Endothelial cell of umbilical vein (primary cell): ENCODE measurements at regions not wholly inside any gene's neighbourhood (a gene's known extent, or its start where the extent isn't known, plus 50 kb on each side); places are given as distances from the start of the nearest gene placed in this dataset.

ENCODE experiments used
- BruUV-seq: library from RNA; stranded (reverse); fragments of 400-500 nt; replicated peaks from 2 replicates; lab custom pipeline; 2021; lab: Mats Ljungman, UMichigan
- CTCF ChIA-PET: fragments of 300-600, 350-600 bp; sonication (Branson Sonifier 250); formaldehyde crosslinking; loops from one replicate; lab custom pipeline; 2021; ENCODE audit warnings: antibody characterized with exemption, inconsistent platforms; lab: Charles Lee
- POLR2A ChIA-PET: fragments of 300-600, 350-600 bp; sonication (Branson Sonifier 250); formaldehyde crosslinking; loops from one replicate; lab custom pipeline; 2021; ENCODE audit warnings: antibody characterized with exemption, inconsistent platforms; lab: Charles Lee
- DNase-seq: peaks from one replicate; pipeline ENCODE4 v3.0.0-alpha.2; 2011; ENCODE audit warnings: low read depth, low spot score
- FAIRE-seq: peaks from 2 replicates; lab custom pipeline; 2011; peaks lifted over from hg19 to GRCh38; lab: Jason Lieb, UNC
- H2AFZ ChIP-seq: 2 replicates; pipeline ENCODE4 v1.6.0; 2012; ENCODE audit warnings: low read depth, low read length, control low read depth, inconsistent platforms
- H3K27ac ChIP-seq: 2 replicates; pipeline ENCODE4 v1.5.1; 2011; ENCODE audit warnings: low read depth, mild to moderate bottlenecking, control low read depth, low read length, moderate library complexity; ENCODE audit not compliant: insufficient read depth
- H3K27me3 ChIP-seq, 2 experiments: 2 replicates each; pipeline versions ENCODE4 v1.6.0 to v1.6.1; 2011; ENCODE audit warnings: low read length in 2 of 2, mixed read lengths in 1 of 2; ENCODE audit not compliant: control insufficient read depth in 2 of 2, insufficient read depth in 2 of 2
- H3K36me3 ChIP-seq, 2 experiments: 2 replicates in 1 of 2; 3 replicates in 1 of 2; pipeline ENCODE4 v1.5.1; 2011; ENCODE audit warnings: low read length in 2 of 2, mild to moderate bottlenecking in 1 of 2, moderate library complexity in 1 of 2; ENCODE audit not compliant: control insufficient read depth in 2 of 2, insufficient read depth in 2 of 2; ENCODE audit errors: extremely low read depth in 1 of 2
- H3K4me1 ChIP-seq: 3 replicates; pipeline ENCODE4 v1.5.1; 2011; ENCODE audit warnings: mild to moderate bottlenecking, low read length; ENCODE audit not compliant: control insufficient read depth, insufficient read depth; ENCODE audit errors: extremely low read depth
- H3K4me2 ChIP-seq: 2 replicates; pipeline ENCODE4 v1.6.1; 2011; ENCODE audit warnings: low read length, control low read depth, mixed read lengths; ENCODE audit not compliant: insufficient read depth
- H3K4me3 ChIP-seq, 3 experiments: fragments of 200-600 bp in 1 of 3; sonication (generic), shearing (Covaris generic) in 1 of 3; replicated peaks in 1 of 3; 2 replicates each; pipeline ENCODE4 v1.5.1; 2011 to 2016; ENCODE audit warnings: control low read depth in 3 of 3, low read length in 3 of 3, mild to moderate bottlenecking in 2 of 3, inconsistent platforms in 1 of 3, low read depth in 1 of 3, moderate library complexity in 1 of 3; ENCODE audit not compliant: insufficient read depth in 1 of 3
- H3K79me2 ChIP-seq: 2 replicates; pipeline ENCODE4 v1.6.0; 2012; ENCODE audit warnings: low read length, inconsistent platforms; ENCODE audit not compliant: control insufficient read depth, insufficient read depth
- H3K9ac ChIP-seq: replicated peaks from 2 replicates; pipeline ENCODE3; 2011; ENCODE audit warnings: low read length, control low read depth; ENCODE audit not compliant: insufficient read depth; ENCODE audit errors: extremely low read depth
- H3K9me1 ChIP-seq: replicated peaks from 3 replicates; pipeline ENCODE4 v1.6.0; 2011; ENCODE audit warnings: mild to moderate bottlenecking, low read length; ENCODE audit not compliant: control insufficient read depth, insufficient read depth; ENCODE audit errors: extremely low read depth
- H3K9me3 ChIP-seq: replicated peaks from 2 replicates; pipeline ENCODE4 v1.5.1; 2012; ENCODE audit warnings: low read length, inconsistent platforms; ENCODE audit not compliant: control insufficient read depth, insufficient read depth
- H4K20me1 ChIP-seq: replicated peaks from 2 replicates; pipeline ENCODE3; 2011; ENCODE audit warnings: mild to moderate bottlenecking, low read length; ENCODE audit not compliant: control insufficient read depth, insufficient read depth; ENCODE audit errors: extremely low read depth
- EZH2 ChIP-seq: IDR thresholded peaks from 2 replicates; pipeline ENCODE4 v1.6.1; 2012; ENCODE audit warnings: borderline replicate concordance, low read depth, mild to moderate bottlenecking, moderate library complexity, low read length, inconsistent platforms; ENCODE audit not compliant: severe bottlenecking
- FOS ChIP-seq: IDR thresholded peaks from 2 replicates; pipeline ENCODE4 v1.6.1; 2011; ENCODE audit warnings: mild to moderate bottlenecking, low read length, moderate library complexity, borderline replicate concordance; ENCODE audit not compliant: insufficient read depth
- GATA2 ChIP-seq: IDR thresholded peaks from 2 replicates; pipeline ENCODE4 v1.7.0; 2011; ENCODE audit warnings: low read depth, mild to moderate bottlenecking, moderate library complexity, mixed read lengths, low read length; ENCODE audit not compliant: insufficient read length, insufficient read depth
- JUN ChIP-seq: IDR thresholded peaks from 2 replicates; pipeline ENCODE4 v1.6.1; 2011; ENCODE audit warnings: borderline replicate concordance, low read depth; ENCODE audit not compliant: insufficient read length, insufficient read depth
- MAX ChIP-seq: IDR thresholded peaks from 2 replicates; pipeline ENCODE4 v1.6.1; 2011; ENCODE audit not compliant: insufficient read depth, insufficient read length
- MYC ChIP-seq: IDR thresholded peaks from one replicate; pipeline ENCODE4 v1.6.1; 2011; ENCODE audit warnings: mild to moderate bottlenecking, low read depth, low read length
- POLR2A ChIP-seq: IDR thresholded peaks from 2 replicates; pipeline ENCODE4 v1.6.1; 2012; ENCODE audit warnings: low read depth, mild to moderate bottlenecking, control low read depth, low read length
- POLR2AphosphoS5 ChIP-seq: IDR thresholded peaks from 2 replicates; pipeline ENCODE4 v1.6.1; 2012; ENCODE audit warnings: low read depth, mild to moderate bottlenecking, control low read depth, low read length, moderate library complexity; ENCODE audit not compliant: insufficient read depth
- dilution Hi-C: fragments of 300-500 bp; cut with MboI; formaldehyde crosslinking; loops from one replicate; pipeline ENCODE4 v1.15.0; 2019; ENCODE audit warnings: low sequenced_read_pairs; ENCODE audit not compliant: extremely low pct_ligation_motif_present
- intact Hi-C: fragments of 100-400 bp; cut with micrococcal nuclease; formaldehyde crosslinking; loops from one replicate; pipeline ENCODE4 v1.10.0; 2022
- TF ChIP-seq, protein P1 (sequence below), 2 donors: IDR thresholded peaks; 1 replicate in 1 of 2; 2 replicates in 1 of 2; pipeline ENCODE4 v1.5.1; 2011; ENCODE audit warnings: low read length in 2 of 2, mild to moderate bottlenecking in 2 of 2, moderate library complexity in 2 of 2, control low read depth in 1 of 2, inconsistent platforms in 1 of 2, low read depth in 1 of 2; ENCODE audit not compliant: insufficient read depth in 1 of 2; ENCODE audit errors: extremely low read depth in 1 of 2

DNA sequence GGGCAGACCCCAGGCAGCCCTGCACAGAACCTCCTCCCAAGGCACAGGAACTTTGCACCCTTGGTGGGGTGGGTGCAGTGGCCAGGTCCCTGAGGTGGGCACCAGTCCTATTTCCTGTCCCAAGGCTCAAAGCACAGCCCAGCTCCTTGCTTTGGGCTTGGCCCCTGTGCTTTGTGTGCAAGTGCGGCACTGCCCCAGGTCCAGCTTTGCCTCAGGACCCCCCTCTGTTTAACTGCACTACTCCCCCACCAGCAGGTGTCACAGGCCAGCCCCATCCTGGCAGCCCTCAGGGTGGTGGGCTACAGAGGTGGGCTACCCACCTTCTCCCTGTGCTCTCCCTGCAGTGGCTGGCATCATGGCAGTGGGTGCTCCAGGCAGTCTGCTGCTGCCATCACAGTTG, 2469.0 kb downstream of the PCDH7 start:
- ChIA-PET POLR2A (no interaction called here), CTCF (no interaction called here)
- Histone ChIP-seq H3K27me3 (no peaks in the 10 kb centered on the region), H3K27ac (no peak overlapping the region), H3K9me1 (no peaks in the 10 kb centered on the region), H3K4me2 (no peak overlapping the region), H2AFZ (no peak overlapping the region), H3K9ac (no peak overlapping the region), H3K9me3 (peaks cover 2% of the 10 kb centered on the region), H3K4me1 (no peaks in the 10 kb centered on the region), H3K4me3 (no peak overlapping the region), H3K79me2 (no peaks in the 10 kb centered on the region), H3K36me3 (no peaks in the 10 kb centered on the region), H4K20me1 (no peaks in the 10 kb centered on the region)
- no TSS peak for BruUV-seq
- no peak for DNase-seq
- TF ChIP-seq, protein P1, sequence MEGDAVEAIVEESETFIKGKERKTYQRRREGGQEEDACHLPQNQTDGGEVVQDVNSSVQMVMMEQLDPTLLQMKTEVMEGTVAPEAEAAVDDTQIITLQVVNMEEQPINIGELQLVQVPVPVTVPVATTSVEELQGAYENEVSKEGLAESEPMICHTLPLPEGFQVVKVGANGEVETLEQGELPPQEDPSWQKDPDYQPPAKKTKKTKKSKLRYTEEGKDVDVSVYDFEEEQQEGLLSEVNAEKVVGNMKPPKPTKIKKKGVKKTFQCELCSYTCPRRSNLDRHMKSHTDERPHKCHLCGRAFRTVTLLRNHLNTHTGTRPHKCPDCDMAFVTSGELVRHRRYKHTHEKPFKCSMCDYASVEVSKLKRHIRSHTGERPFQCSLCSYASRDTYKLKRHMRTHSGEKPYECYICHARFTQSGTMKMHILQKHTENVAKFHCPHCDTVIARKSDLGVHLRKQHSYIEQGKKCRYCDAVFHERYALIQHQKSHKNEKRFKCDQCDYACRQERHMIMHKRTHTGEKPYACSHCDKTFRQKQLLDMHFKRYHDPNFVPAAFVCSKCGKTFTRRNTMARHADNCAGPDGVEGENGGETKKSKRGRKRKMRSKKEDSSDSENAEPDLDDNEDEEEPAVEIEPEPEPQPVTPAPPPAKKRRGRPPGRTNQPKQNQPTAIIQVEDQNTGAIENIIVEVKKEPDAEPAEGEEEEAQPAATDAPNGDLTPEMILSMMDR (IDR thresholded peaks at IDR 0.05; ENCODE audit: extremely low read depth in 1 of 2, insufficient read depth in 1 of 2, low read depth in 1 of 2, low read length in 2 of 2) = no peak
- TF ChIP-seq JUN (no peak), MAX (no peak), EZH2 (no peak), GATA2 (no peak), POLR2AphosphoS5 (no peak), POLR2A (no peak), MYC (no peak), FOS (no peak)
- dilution Hi-C loops = no loop called here
- no peak for FAIRE-seq
- intact Hi-C loops = no loop called here
